HG03571 (cell line): ENCODE measurements at regions not wholly inside any gene's neighbourhood (a gene's known extent, or its start where the extent isn't known, plus 50 kb on each side); places are given as distances from the start of the nearest gene placed in this dataset.

ENCODE experiments used
- ATAC-seq: cut with Tn5 transposase; IDR thresholded peaks from one replicate; pipeline ENCODE4 v1.9.1; 2021; ENCODE audit not compliant: unreplicated experiment

GRCh38 chr2:118668431-118669424 is 178.7 kb downstream of the EN1 start:
- no peak for ATAC-seq

DNA sequence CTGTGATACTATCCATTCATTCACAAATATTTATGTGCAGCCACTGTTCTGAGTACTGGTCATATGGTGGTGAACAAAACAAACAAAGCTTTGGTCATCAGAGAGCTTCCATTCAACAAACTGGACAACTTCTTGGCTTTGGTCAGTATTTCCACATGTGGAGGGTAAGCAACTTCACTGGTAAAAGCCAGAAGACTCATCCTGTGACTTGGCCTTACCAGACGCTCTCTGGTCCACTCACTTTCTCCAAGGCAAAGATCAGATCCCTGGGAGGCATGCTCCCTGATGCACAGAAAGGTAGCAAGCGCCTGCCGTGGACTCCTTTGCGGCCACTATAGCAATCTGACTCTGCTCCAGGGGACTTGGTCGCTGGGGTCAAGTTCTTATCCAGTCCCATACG is 179.5 kb downstream of the EN1 start:
- ATAC-seq: no peak

DNA sequence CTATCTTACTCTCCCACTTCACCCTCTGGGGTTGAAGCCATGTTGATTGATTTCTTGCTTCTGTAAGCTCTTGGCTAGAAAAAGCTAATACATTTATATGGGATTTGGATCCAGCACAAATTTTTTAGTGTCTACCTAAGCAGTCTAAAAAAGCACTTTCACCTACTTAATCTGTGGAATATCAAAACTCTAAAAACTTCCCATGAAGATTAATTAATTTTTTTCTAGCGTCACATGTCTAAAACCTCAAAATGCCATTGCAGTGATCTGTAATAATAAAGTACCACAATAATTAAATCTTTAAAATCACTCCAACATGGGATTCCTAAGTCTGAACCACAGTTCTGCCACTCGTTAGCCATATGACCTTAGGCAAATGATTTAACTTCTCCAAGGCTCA is 180.1 kb downstream of the EN1 start:
- no peak for ATAC-seq

- ATAC-seq: no peak
These were observed 181.5 kb downstream of the EN1 start for GRCh38 chr2:118665784-118666529.

- ATAC-seq: no peak
These were observed 186.3 kb downstream of the EN1 start for GRCh38 chr2:118661179-118661578.

GRCh38 chr2:118658596-118659198 is 188.8 kb downstream of the EN1 start:
- ATAC-seq: no peak

- no peak for ATAC-seq
These were observed 190.0 kb downstream of the EN1 start for GRCh38 chr2:118657466-118657865.

- ATAC-seq: no peak
These were observed 192.5 kb downstream of the EN1 start for GRCh38 chr2:118654945-118655344.

DNA sequence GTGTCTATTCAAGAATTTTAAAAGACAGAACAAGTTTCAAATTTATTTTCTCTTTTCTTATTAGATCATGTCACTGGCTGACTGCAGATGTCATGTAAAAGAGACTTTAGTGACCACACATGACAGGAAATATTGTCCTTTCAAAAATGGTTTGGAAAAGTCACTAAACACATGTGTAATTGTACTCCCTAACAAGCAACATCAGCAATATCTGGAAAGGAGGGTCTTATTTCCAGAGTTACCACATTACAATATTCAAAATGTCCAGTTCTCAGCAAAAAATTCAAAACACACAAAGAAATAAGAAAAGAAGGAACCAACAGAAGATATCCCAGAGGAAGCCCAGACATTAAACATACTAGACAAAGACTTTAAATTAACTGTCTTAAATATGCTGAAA is 197.1 kb downstream of the EN1 start:
- ATAC-seq: no peak

DNA sequence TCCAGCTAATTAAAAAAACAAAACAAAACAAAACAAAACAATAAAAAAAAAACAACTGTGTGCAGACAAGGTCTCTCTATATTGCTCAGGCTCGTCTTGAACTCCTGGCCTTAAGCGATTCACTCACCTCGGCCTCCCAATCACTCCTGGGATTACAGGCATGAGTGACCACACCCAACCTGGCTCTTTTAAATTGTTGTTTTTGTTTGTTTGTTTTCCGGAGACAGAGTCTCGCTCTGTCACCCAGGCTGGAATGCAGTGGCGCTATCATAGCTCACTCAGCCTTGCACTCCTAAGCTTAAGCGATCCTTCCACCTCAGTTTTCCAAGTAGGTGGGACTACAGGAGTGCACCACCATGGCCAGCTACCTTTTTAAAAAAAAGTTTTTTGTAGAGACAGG is 201.6 kb downstream of the EN1 start:
- no peak for ATAC-seq

DNA sequence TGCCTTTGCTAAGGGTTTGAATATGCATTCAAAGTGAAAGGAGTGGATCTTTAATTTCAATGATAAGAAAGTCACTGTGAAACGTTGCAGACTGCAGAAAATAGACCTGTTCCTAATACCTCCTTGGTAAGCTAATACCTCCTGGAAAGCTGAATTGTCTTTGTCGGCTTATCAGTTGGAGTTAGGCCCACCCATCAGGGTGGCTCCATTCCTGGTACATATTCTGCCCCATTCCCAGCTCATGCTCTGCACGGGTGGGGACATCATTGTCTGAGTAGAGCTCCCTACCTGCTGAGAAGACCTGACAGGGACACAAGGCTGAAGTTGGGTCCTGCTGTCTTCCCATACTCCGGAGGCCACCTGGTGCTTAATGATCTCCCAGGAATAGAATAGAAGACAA is 203.3 kb downstream of the EN1 start:
- no peak for ATAC-seq

GRCh38 chr2:118643294-118643693 is 204.2 kb downstream of the EN1 start:
- no peak for ATAC-seq

- ATAC-seq: no peak
These were observed 204.9 kb downstream of the EN1 start for GRCh38 chr2:118642501-118642900.

- ATAC-seq: no peak
These were observed 205.7 kb downstream of the EN1 start for GRCh38 chr2:118641711-118642110.

DNA sequence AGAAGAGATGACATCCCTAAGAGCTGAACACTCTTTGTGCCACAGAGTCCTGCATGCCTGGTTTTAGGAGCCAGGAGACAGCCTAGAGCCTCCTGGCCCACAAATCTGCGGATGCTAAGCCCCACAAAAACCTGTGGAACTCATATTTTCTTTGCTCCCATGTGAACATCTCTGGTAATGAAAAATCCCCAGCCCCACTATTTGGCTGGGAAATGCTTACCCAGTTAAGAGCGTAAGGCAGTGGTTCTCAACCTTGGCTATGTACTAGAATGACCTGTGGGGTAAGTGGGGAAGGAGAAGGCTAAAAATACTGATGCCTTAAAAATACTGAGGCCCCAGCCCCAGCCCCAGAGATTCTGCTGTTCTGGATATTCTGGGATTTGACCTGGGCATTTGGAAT is 208.1 kb downstream of the EN1 start:
- no peak for ATAC-seq

GRCh38 chr2:118638453-118638852 is 209.0 kb downstream of the EN1 start:
- ATAC-seq: no peak

GRCh38 chr2:118635891-118636290 is 211.6 kb downstream of the EN1 start:
- no peak for ATAC-seq

- ATAC-seq: no peak
These were observed 212.6 kb downstream of the EN1 start for GRCh38 chr2:118634876-118635275.

GRCh38 chr2:118633371-118634018 is 214.0 kb downstream of the EN1 start:
- no peak for ATAC-seq

DNA sequence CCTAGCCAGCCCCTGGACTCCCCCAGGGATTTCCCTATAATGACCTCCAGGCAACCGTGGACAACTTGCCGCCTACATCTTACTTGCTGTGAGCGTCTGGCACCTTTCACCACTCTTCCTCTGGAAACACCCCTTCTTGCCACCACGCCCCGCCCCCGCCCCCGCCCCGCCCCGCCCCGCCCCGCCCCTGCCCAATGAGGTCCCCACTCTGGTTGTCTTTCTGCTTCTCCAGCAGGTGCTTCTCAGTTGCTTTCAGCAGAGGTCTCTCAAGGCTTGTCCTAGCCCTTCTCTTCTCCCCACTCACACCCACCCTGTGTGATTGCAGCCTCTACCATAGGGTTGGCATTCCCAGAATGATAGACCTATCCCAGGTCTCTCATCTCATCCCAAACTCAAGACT is 214.5 kb downstream of the EN1 start:
- no peak for ATAC-seq

GRCh38 chr2:118627156-118627555 is 220.3 kb downstream of the EN1 start:
- no peak for ATAC-seq
